Glutamatergic neuron (in vitro differentiated cells): ENCODE measurements at regions not wholly inside any gene's neighbourhood (a gene's known extent, or its start where the extent isn't known, plus 50 kb on each side); places are given as distances from the start of the nearest gene placed in this dataset.

Experiments used
- DNase-seq: peaks from one replicate; pipeline ENCODE4 v3.0.0; 2022
- H3K27ac Mint-ChIP-seq: one replicate; pipeline ENCODE4 v1.8.0; 2020; ENCODE audit warnings: mild to moderate bottlenecking, mixed read lengths, inconsistent platforms; ENCODE audit not compliant: unreplicated experiment
- H3K27me3 Mint-ChIP-seq: one replicate; pipeline ENCODE4 v1.8.0; 2020; ENCODE audit warnings: mild to moderate bottlenecking, moderate library complexity, mixed read lengths, inconsistent platforms; ENCODE audit not compliant: unreplicated experiment
- H3K36me3 Mint-ChIP-seq: one replicate; pipeline ENCODE4 v1.8.0; 2020; ENCODE audit warnings: mild to moderate bottlenecking, mixed read lengths, inconsistent platforms; ENCODE audit not compliant: unreplicated experiment
- H3K4me1 Mint-ChIP-seq: one replicate; pipeline ENCODE4 v1.8.0; 2020; ENCODE audit warnings: mild to moderate bottlenecking, low read depth, mixed read lengths, inconsistent platforms; ENCODE audit not compliant: unreplicated experiment
- H3K4me3 Mint-ChIP-seq: one replicate; pipeline ENCODE4 v1.8.0; 2020; ENCODE audit warnings: mild to moderate bottlenecking, mixed read lengths, inconsistent platforms; ENCODE audit not compliant: unreplicated experiment
- H3K9me3 Mint-ChIP-seq: one replicate; pipeline ENCODE4 v1.8.0; 2020; ENCODE audit warnings: mild to moderate bottlenecking, moderate library complexity, mixed read lengths, inconsistent platforms; ENCODE audit not compliant: unreplicated experiment
- TF ChIP-seq, protein P1 (sequence below): fragments of 200-600 bp; sonication (generic); IDR thresholded peaks from one replicate; pipeline ENCODE4 v1.5.0; 2021; ENCODE audit not compliant: partially characterized antibody, unreplicated experiment

DNA sequence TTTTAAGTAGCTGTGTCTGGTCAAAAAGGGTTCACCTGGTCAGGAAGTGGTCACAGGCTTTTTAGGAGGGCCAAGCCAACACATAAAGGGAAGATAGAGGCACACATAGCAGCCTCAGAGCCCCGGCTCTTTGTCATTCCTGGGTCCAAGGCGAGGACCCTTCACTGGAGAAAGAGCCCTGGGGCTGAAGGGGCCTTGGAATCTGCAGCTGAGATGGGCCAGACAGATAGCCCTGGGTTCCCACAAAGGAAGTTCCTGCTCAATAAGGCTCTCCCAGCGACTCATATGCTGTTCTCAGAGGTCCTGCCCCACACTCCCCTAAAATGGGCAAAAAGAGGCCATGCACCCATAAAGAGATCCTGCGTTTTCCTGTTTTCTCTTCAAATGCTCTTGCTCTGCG lies 77.7 kb downstream of the LINC01488 start:
- Mint-ChIP-seq H3K27me3 (peaks cover 2% of the 10 kb centered on the region), H3K27ac (no peak overlapping the region), H3K36me3 (peaks cover 17% of the 10 kb centered on the region), H3K4me1 (no peaks in the 10 kb centered on the region), H3K4me3 (no peak overlapping the region), H3K9me3 (peaks cover 3% of the 10 kb centered on the region)
- TF ChIP-seq, protein P1, sequence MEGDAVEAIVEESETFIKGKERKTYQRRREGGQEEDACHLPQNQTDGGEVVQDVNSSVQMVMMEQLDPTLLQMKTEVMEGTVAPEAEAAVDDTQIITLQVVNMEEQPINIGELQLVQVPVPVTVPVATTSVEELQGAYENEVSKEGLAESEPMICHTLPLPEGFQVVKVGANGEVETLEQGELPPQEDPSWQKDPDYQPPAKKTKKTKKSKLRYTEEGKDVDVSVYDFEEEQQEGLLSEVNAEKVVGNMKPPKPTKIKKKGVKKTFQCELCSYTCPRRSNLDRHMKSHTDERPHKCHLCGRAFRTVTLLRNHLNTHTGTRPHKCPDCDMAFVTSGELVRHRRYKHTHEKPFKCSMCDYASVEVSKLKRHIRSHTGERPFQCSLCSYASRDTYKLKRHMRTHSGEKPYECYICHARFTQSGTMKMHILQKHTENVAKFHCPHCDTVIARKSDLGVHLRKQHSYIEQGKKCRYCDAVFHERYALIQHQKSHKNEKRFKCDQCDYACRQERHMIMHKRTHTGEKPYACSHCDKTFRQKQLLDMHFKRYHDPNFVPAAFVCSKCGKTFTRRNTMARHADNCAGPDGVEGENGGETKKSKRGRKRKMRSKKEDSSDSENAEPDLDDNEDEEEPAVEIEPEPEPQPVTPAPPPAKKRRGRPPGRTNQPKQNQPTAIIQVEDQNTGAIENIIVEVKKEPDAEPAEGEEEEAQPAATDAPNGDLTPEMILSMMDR = no peak
- DNase-seq = no peak

DNA sequence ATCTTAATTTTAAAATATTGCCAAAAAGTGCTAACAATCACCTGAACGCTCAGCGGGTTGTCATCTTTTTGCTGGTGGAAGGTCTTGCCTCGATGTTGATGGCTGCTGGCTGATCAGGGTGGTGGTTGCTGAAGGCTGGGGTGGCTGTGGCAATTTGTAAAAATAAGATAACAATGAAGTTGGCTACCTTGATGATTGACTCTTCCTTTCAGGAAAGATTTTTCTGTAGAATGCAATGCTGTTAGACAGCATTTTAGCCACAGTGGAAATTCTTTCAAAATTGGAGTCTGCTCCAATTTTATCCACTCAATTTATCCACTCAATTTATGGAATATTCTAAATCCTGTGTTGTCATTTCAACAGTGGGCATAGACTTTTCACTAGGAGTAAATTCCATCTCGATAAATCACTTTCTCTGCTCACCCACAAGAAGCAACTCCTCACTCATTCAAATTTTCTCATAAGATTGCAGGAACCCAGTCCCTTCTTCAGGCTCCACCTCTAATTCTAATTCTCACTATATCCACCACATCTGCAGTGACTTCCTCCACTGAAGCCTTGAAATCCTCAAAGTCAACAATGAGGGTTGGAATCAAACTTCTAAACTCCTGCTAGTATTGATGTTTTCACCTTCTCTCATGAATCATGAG lies 78.8 kb downstream of the LINC01488 start:
- peaks cover 17% of the 10 kb centered on the region for H3K36me3 Mint-ChIP-seq
- no peak overlapping the region for H3K4me3 Mint-ChIP-seq
- TF ChIP-seq, protein P1 = no peak
- DNase-seq = no peak
- H3K27me3 Mint-ChIP-seq = peaks cover 2% of the 10 kb centered on the region
- H3K4me1 Mint-ChIP-seq = no peaks in the 10 kb centered on the region
- peaks cover 3% of the 10 kb centered on the region for H3K9me3 Mint-ChIP-seq
- H3K27ac Mint-ChIP-seq = no peak overlapping the region

DNA sequence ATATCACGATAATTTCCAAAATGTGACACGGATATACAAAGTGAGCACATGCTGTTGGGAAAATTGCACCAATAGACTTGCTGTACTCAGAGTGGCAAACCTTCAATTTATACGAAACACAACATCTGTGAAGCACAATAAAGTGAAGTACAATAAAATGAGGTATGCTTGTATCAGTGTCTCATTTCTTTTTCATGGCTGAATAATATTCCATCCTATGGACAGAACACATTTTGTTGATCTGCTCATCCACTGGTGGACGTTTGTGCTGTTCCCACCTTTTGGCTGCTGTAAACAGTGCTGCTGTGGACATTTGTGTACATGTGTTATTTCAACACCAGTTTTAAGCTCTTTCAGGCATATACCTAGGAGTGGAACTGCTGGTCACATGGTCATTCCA lies 78.7 kb upstream of the CCND1 start:
- no peak for DNase-seq
- Mint-ChIP-seq H3K27ac (no peak overlapping the region), H3K27me3 (peaks cover 2% of the 10 kb centered on the region), H3K36me3 (peaks cover 17% of the 10 kb centered on the region), H3K4me3 (no peak overlapping the region), H3K4me1 (no peaks in the 10 kb centered on the region), H3K9me3 (peaks cover 3% of the 10 kb centered on the region)
- TF ChIP-seq, protein P1 = no peak

DNA sequence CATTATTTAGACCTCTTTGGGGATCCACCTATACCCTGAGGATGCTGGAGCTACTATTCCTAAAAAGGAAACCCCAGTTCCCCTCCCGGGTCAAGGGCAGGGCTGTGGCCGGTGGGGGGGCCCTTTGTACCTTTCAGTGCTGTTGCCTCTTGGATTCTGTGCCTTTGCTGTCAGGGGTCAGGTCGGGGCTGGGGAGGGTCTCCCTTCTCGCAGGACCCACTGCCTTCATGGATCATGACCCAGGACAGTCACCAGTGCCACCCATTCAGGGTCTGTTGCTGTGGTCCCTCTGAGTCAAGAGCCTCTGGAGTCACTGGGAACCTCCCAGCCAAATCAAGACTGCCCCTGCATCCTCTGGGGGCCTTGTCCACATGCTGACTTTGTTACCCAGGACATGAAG lies 78.1 kb upstream of the CCND1 start:
- H3K4me3 Mint-ChIP-seq = no peak overlapping the region
- H3K36me3 Mint-ChIP-seq = peaks cover 17% of the 10 kb centered on the region
- H3K27me3 Mint-ChIP-seq = peaks cover 2% of the 10 kb centered on the region
- TF ChIP-seq, protein P1 = no peak
- no peak overlapping the region for H3K27ac Mint-ChIP-seq
- peaks cover 3% of the 10 kb centered on the region for H3K9me3 Mint-ChIP-seq
- no peak for DNase-seq
- no peaks in the 10 kb centered on the region for H3K4me1 Mint-ChIP-seq

DNA sequence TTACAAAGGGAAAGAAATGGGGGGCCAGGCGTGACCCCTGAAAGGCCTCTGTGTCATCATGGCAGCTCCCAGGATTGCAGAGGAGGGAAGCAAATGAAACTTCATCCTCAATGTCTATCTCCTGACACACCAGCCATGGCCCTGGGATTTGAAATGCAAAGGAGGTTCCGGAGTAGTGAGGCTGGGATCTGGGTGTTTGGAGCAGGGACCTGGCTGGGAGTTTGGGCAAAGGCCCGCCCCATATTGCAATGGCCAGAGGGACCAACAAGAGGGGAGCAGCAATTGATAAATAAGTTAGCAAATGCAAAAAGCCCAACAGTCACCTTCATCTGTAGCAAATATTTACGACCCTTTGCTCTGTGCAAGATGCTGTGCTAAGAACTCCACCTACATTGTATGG lies 77.7 kb upstream of the CCND1 start:
- no peak overlapping the region for H3K27ac Mint-ChIP-seq
- peaks cover 2% of the 10 kb centered on the region for H3K27me3 Mint-ChIP-seq
- no peaks in the 10 kb centered on the region for H3K4me1 Mint-ChIP-seq
- no peak overlapping the region for H3K4me3 Mint-ChIP-seq
- peaks cover 17% of the 10 kb centered on the region for H3K36me3 Mint-ChIP-seq
- no peak for DNase-seq
- H3K9me3 Mint-ChIP-seq = peaks cover 1% of the 10 kb centered on the region
- TF ChIP-seq, protein P1 = no peak
